ENCODE measurements at regions not wholly inside any gene's neighbourhood (a gene's known extent, or its start where the extent isn't known, plus 50 kb on each side); places are given as distances from the start of the nearest gene placed in this dataset.

DNA sequence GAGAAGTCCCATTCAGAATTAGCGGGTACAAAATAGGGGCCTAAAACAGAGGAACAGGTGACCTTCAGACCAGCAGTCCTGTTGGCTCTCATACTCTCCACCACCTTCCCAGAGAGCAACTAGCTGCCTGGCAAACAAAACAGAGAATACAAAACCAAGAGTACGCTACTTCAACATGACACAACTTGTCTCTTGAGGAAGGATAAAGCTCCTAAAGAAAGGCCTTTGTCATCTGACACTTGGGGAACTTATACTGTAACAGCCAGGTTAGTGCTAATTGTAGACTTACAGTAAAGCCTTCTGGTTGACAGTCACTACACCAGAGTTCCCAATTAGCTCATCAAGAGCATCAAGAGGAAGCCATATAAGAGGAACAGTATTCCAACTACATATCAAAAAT, 282.1 kb upstream of the NT5C1B start:
- H3K36me3 Mint-ChIP-seq (ENCODE audit: low read depth): no peaks in the 10 kb centered on the region
- no peaks in the 10 kb centered on the region for H3K4me1 Mint-ChIP-seq
- no peak overlapping the region for H3K4me3 Mint-ChIP-seq
- H3K9me3 Mint-ChIP-seq: no peaks in the 10 kb centered on the region
- no peak overlapping the region for H3K27ac Mint-ChIP-seq
- POLR2A ChIA-PET: no interaction called here
- no peaks in the 10 kb centered on the region for H3K27me3 Mint-ChIP-seq
- no peak for DNase-seq
- CTCF ChIA-PET: interaction anchor here (0.7 kb wide), 1 partner anchor 30 kb away, joined by 3 read pairs; no protein-coding TSS in a partner anchor

DNA sequence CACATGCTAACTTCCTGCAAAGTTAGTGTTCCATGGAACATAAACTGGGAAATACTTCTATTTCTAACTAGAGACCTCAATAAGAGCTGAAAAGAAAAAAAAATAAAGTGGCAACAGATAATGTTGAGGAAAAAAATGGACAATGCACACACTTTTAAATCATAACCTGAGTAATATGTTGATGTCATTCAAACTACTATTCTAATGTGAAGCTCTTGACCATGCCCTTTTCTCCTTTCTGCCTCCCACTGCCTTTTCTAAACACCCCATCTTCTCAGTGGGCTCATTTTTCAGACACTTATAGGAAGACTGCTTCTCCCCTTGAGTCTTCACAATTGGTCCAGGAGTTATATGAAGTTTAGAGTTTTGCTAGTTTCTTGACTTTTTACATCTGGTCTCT, 280.9 kb upstream of the NT5C1B start:
- ChIA-PET CTCF (no interaction called here), POLR2A (no interaction called here)
- Mint-ChIP-seq H3K4me1 (no peaks in the 10 kb centered on the region), H3K36me3 (ENCODE audit: low read depth) (no peaks in the 10 kb centered on the region), H3K27me3 (no peaks in the 10 kb centered on the region), H3K4me3 (no peak overlapping the region), H3K27ac (no peak overlapping the region), H3K9me3 (no peaks in the 10 kb centered on the region)
- DNase-seq: no peak

DNA sequence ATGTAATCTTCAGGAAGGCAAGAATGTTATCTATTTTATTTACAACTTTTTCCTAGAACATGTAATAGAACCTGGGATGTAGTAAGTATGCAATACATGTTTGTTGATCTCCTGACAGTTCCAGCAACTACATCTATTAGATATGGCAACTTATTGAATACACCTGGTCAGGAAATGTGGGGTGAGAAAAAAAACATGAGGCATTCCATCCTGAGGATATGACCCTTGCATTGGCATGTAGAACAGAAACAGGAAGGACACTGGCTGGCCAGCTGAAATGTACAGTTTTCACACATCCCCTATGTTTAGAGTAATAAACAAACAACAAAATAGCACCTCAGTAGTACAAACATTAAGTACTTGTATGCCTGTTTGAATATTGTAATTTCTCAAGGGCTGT, 272.6 kb upstream of the NT5C1B start:
- no peak overlapping the region for H3K27ac Mint-ChIP-seq
- H3K9me3 Mint-ChIP-seq: peaks cover 5% of the 10 kb centered on the region
- H3K4me3 Mint-ChIP-seq: no peak overlapping the region
- ChIA-PET POLR2A (no interaction called here), CTCF (no interaction called here)
- no peaks in the 10 kb centered on the region for H3K4me1 Mint-ChIP-seq
- no peaks in the 10 kb centered on the region for H3K36me3 Mint-ChIP-seq (ENCODE audit: low read depth)
- H3K27me3 Mint-ChIP-seq: no peaks in the 10 kb centered on the region
- DNase-seq: no peak

DNA sequence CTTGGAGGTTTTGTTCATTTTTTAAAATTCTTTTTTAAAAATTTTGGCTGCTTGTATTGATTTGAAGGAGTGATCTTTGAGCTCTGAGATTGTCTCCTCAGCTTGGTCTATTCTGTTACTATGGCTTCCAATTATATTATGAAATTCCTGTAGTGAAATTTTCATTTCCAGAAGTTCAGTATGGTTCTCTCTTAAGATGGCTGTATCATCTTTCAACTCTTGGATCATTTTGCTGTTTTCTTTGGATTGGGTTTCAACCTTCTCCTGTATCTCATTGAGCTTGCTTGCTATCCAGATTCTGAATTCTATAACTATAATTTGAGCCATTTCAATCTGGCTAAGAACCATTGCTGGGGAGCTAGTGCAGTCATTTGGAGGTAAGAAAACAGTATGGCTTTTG, 270.8 kb upstream of the NT5C1B start:
- ChIA-PET POLR2A (no interaction called here), CTCF (no interaction called here)
- H3K36me3 Mint-ChIP-seq (ENCODE audit: low read depth): no peaks in the 10 kb centered on the region
- no peaks in the 10 kb centered on the region for H3K27me3 Mint-ChIP-seq
- H3K27ac Mint-ChIP-seq: no peak overlapping the region
- H3K4me1 Mint-ChIP-seq: no peaks in the 10 kb centered on the region
- peaks cover 5% of the 10 kb centered on the region for H3K9me3 Mint-ChIP-seq
- no peak for DNase-seq
- H3K4me3 Mint-ChIP-seq: no peak overlapping the region

DNA sequence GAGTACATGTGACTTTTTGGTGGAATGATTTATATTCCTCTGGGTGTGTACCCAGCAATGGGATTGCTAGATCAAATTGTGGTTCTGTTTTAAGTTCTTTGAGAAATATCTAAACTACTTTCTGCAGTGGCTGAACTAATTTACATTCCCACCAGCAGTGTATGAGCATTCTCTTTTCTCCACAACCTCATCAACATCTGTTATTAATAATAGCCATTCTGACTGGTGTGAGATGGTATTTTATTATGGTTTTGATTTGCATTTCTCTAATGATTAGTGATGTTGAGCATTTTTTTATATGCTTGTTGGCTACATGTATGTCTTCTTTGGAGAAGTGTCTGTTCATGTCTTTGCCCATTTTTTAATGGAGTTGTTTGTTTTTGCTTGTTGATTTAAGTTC, 267.4 kb upstream of the NT5C1B start:
- POLR2A ChIA-PET: no interaction called here
- Mint-ChIP-seq H3K4me3 (no peak overlapping the region), H3K9me3 (no peaks in the 10 kb centered on the region), H3K4me1 (no peaks in the 10 kb centered on the region), H3K27me3 (no peaks in the 10 kb centered on the region), H3K27ac (no peak overlapping the region), H3K36me3 (ENCODE audit: low read depth) (no peaks in the 10 kb centered on the region)
- DNase-seq: no peak
- CTCF ChIA-PET: no interaction called here

DNA sequence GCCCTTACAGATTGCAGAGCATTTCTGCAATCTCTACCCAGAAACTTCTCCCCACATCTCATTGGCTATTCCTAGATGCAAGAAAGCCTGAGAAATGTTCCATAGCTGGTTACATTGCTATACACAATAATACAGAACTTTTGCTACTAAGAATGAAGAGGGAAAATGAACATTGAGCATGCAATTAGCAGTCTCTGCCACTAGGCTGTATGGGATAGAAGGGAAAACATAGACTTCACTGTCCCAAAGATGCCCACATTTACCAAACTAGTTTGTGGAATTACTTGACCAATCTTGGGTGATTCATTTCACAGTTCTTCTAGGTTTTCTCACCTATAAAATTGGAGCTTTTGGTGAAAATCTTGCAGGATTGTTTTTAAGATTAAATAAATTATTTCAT, 265.7 kb upstream of the NT5C1B start:
- CTCF ChIA-PET: no interaction called here
- Mint-ChIP-seq H3K27ac (no peak overlapping the region), H3K9me3 (no peaks in the 10 kb centered on the region), H3K27me3 (no peaks in the 10 kb centered on the region), H3K4me3 (no peak overlapping the region), H3K36me3 (ENCODE audit: low read depth) (no peaks in the 10 kb centered on the region), H3K4me1 (no peaks in the 10 kb centered on the region)
- POLR2A ChIA-PET: no interaction called here
- DNase-seq: no peak

DNA sequence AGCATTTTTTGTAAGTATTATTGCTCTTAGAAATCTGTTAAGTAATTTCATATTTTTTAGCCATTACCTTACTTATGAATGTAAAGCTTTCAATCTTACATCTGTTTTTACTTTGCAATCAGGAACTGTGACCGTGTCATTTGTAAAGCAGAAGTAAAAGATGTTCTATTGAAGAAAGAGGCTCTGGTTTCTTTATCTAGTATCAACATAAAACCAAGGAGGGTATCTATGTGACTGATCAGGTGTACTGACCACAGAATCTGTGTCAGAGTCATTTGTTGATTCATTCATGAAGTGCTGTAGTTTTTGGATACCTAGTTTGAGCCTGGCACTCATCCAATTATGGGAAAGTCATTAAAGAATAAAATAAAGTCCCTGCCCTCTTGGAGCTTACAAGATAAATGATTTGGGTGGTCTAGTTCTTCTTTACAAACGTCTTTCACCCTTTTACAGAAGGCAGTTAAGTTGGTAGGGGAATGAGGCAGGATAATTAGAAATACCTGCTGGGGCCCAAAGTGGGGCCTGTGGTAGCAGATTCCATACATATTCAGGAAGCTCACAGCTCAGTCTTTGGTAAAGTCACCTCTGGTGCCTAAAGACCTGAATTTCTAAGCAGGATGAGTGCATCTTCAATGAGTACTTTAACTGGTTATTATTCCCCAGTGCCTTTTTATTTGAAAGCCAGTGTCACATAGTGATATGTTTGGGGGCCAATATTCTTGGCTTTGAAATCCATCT, 260.6 kb upstream of the NT5C1B start:
- POLR2A ChIA-PET: no interaction called here
- Mint-ChIP-seq H3K9me3 (no peaks in the 10 kb centered on the region), H3K27ac (no peak overlapping the region), H3K27me3 (no peaks in the 10 kb centered on the region), H3K4me1 (no peaks in the 10 kb centered on the region), H3K4me3 (no peak overlapping the region), H3K36me3 (ENCODE audit: low read depth) (no peaks in the 10 kb centered on the region)
- DNase-seq: no peak
- CTCF ChIA-PET: no interaction called here

DNA sequence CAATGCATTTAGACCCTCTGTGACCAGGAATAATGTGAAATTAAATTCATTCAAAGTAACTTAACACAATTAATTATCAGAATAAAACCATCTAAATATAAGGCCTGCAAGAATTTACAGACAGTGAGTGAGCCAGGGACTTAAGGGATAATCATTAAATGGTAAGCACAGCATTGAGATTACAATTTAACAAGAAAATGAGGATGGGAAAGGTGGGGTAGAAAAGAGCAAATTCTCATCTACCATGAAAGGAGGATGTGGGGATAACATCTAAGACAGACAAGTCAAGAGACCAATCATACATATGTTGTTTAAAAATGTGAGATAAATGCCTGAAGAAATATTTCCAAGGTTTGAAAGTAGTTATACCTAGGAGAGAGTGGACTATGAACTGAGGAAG, 259.3 kb upstream of the NT5C1B start:
- DNase-seq: no peak
- H3K27ac Mint-ChIP-seq: no peak overlapping the region
- H3K4me3 Mint-ChIP-seq: no peak overlapping the region
- no peaks in the 10 kb centered on the region for H3K27me3 Mint-ChIP-seq
- ChIA-PET CTCF (no interaction called here), POLR2A (no interaction called here)
- H3K9me3 Mint-ChIP-seq: no peaks in the 10 kb centered on the region
- no peaks in the 10 kb centered on the region for H3K36me3 Mint-ChIP-seq (ENCODE audit: low read depth)
- H3K4me1 Mint-ChIP-seq: no peaks in the 10 kb centered on the region

DNA sequence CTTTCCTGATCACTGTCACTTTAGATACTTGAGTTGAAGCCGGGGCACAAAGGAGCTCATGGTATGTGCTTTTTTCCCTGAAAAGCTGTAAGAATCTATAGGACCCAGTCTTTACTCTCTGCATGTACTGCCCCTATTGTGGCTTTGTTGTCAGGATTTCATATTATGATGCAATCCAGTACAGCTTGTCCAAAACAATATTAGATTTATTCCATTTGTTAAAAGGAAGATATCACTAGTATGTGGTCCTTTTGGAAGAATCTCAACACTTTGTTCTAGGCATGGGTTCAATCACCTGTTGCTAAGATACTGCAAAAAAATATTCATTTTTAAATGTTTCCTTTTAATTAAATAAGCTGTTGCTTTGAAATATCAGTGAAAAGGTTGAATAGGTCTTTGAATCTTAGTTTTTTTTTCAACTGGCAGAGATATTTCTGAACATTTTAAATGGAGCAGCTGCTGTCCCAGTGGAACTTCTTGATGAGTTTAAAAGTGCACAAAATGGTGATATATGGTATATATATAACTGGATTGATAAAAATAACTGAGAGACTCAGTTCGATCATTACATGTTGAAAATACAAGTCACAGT, 256.6 kb upstream of the NT5C1B start:
- Mint-ChIP-seq H3K4me3 (no peak overlapping the region), H3K9me3 (no peaks in the 10 kb centered on the region), H3K4me1 (no peaks in the 10 kb centered on the region), H3K27me3 (no peaks in the 10 kb centered on the region), H3K27ac (no peak overlapping the region), H3K36me3 (ENCODE audit: low read depth) (no peaks in the 10 kb centered on the region)
- ChIA-PET CTCF (no interaction called here), POLR2A (no interaction called here)
- no peak for DNase-seq

DNA sequence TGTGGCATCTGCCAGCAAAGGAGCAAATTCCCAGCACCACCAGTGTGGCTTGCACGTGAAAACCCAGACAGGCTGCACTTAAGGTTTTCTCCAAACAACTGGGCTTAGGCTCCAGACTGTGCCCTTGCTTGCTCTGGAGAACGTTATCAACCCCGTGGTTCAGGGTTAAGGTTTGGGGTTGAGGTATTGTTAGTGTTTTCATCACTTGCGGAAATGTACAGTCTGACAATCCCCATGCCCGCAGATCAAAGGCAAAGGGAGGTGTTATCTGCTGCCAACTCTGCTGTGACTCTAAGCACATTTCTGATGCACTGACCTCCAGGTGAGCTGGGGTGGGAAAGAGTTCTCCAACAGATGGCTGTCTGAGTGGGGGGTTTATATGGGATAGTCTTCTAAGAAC, 253.5 kb upstream of the NT5C1B start:
- Mint-ChIP-seq H3K27me3 (no peaks in the 10 kb centered on the region), H3K4me1 (no peaks in the 10 kb centered on the region), H3K4me3 (no peak overlapping the region), H3K36me3 (ENCODE audit: low read depth) (no peaks in the 10 kb centered on the region), H3K9me3 (no peaks in the 10 kb centered on the region), H3K27ac (no peak overlapping the region)
- ChIA-PET CTCF (no interaction called here), POLR2A (no interaction called here)
- no peak for DNase-seq

DNA sequence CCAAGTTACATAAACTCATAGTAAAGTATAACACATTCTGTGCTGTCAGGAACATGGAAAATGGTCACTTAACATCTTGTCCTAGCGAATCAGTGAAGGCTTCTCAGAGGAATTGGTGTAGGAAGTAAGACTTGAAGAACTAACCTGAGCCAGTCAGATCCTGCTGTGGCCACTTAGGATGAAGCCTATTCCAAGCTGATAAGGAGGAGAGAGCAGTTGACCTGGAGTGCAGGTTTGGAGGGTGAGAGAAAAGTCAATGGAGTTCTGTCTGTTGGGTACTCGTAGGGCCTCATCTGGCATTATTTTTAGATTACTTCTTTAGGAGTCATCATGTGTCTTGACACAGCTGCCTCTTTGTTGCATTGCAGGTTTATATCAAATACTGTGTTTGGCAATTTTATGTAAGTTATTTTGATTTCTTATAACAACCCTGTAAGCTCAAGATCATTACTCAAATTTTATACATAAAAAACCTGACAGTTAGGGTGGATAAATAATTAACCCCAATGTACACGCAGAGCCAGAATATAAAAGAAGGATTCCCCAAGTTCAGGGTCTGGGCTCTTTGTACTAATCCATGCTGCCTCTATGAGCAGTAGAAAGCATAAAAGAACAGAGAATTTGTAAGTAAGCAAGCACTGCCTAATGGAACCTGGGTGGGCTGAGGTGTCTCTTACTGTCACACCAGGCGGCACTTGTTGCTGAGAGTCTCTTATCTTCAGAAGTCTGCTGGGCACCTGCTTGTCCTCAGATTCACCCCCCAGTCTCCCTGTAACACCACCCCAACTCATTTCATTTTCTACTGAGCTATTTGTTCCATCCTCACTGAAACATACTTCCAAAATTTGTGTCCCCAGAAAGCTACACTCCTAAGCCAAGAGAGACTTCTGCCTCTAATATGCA, 252.1 kb upstream of the NT5C1B start:
- Mint-ChIP-seq H3K27ac (no peak overlapping the region), H3K27me3 (no peaks in the 10 kb centered on the region), H3K9me3 (no peaks in the 10 kb centered on the region), H3K4me3 (no peak overlapping the region), H3K4me1 (no peaks in the 10 kb centered on the region), H3K36me3 (ENCODE audit: low read depth) (no peaks in the 10 kb centered on the region)
- CTCF ChIA-PET: interaction anchor here (0.6 kb wide), 1 partner anchor 30 kb away, joined by 3 read pairs; no protein-coding TSS in a partner anchor
- no peak for DNase-seq
- POLR2A ChIA-PET: no interaction called here

DNA sequence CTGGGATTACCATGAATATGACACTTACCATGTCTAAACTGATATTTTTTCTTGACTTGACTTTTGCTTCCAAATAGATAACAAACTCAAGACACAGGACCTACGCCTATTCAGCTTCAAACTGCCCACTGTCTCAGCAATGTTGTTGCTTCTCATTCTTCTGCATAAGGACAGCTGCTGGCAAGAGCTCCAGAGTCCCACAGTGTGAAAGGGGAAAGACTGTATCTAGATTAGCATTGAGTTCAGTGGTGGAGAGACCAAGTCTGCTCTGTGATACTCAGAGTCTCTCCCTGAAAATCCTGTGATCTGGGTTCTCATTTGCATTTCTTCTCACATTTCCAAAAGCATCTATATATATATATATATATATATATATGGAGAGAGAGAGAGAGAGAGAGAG, 247.9 kb upstream of the NT5C1B start:
- Mint-ChIP-seq H3K9me3 (no peaks in the 10 kb centered on the region), H3K27me3 (no peaks in the 10 kb centered on the region), H3K27ac (no peak overlapping the region), H3K4me1 (no peaks in the 10 kb centered on the region), H3K4me3 (no peak overlapping the region), H3K36me3 (ENCODE audit: low read depth) (no peaks in the 10 kb centered on the region)
- ChIA-PET POLR2A (no interaction called here), CTCF (no interaction called here)
- no peak for DNase-seq

DNA sequence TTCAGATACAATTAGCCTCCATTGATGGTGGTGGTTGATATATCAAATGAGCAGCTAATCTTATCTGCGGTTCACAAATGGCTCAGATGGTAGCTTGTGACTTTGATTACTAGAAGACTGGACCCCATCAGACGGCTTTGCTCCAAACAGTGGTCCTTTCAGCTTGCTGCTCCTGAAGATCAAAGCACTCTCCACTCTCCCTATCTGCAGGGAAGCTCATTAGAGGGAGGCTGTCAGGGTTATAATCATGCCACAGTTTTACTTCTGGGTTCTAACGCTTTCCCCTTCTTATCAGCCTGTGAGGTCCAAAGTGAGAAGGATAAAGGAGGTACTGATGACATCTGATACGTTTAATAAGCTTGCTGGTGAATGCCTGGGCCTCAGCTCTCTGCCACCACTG, 247.1 kb upstream of the NT5C1B start:
- Mint-ChIP-seq H3K4me3 (no peak overlapping the region), H3K4me1 (no peaks in the 10 kb centered on the region), H3K27ac (no peak overlapping the region), H3K9me3 (no peaks in the 10 kb centered on the region), H3K27me3 (no peaks in the 10 kb centered on the region), H3K36me3 (ENCODE audit: low read depth) (no peaks in the 10 kb centered on the region)
- ChIA-PET POLR2A (no interaction called here), CTCF (no interaction called here)
- no peak for DNase-seq

DNA sequence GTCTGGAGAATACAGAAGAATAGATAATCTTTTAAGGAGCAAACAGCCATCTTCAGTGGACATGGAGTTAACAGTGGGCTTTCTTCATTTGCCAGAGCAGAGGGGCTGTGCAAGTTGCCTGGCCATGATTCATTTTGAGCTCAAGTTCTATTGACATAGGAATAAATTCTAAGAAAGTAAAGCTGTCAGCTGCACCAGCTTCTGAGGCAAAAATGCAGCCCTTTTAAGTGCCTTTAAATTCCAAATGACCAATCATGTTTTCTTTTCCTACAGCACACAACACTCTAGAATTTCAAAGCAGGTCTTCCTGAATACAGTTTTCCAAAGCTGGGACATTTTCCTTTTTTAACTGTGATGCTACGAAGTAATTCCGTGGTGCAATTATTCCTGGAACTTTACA, 246.4 kb upstream of the NT5C1B start:
- CTCF ChIA-PET: no interaction called here

More for the DNA sequence above, 246.4 kb upstream of the NT5C1B start:
- Mint-ChIP-seq H3K4me1 (no peaks in the 10 kb centered on the region), H3K4me3 (no peak overlapping the region), H3K27me3 (no peaks in the 10 kb centered on the region), H3K36me3 (ENCODE audit: low read depth) (no peaks in the 10 kb centered on the region), H3K27ac (no peak overlapping the region), H3K9me3 (no peaks in the 10 kb centered on the region)
- no peak for DNase-seq
- POLR2A ChIA-PET: no interaction called here

Measured in activated CD4-positive, alpha-beta memory T cell treated with anti-CD3 and anti-CD28 coated beads, Interleukin-2, amount 10 ng/mL, durations not matched to agents 7 days and 5 days (primary cell).